Heart right ventricle (tissue), 16 donors: ENCODE measurements at regions not wholly inside any gene's neighbourhood (a gene's known extent, or its start where the extent isn't known, plus 50 kb on each side); places are given as distances from the start of the nearest gene placed in this dataset.

Experiments
- ATAC-seq, 8 donors: fragments of 200-7000 bp; cut with Tn5 transposase; one replicate each; pipeline ENCODE4 v1.9.1; 2020; ENCODE audit warnings: mild to moderate bottlenecking in 8 of 8, moderate library complexity in 8 of 8, moderate number of reproducible peaks in 1 of 8
- DNase-seq, 2 donors: peaks; one replicate each; pipeline ENCODE4 v3.0.0-alpha.2; 2020
- H3K27ac ChIP-seq, 10 donors: fragments of 200-600 bp; sonication (generic) in 2 of 10; one replicate each; pipeline versions ENCODE4 v1.5.0 to v1.8.0; 2020 to 2022; ENCODE audit warnings: mild to moderate bottlenecking in 3 of 10
- H3K27me3 ChIP-seq, 7 donors: fragments of 200-600 bp; one replicate each; pipeline ENCODE4 v1.8.0; 2021 to 2022; ENCODE audit warnings: mild to moderate bottlenecking in 2 of 7
- H3K36me3 ChIP-seq, 9 donors: fragments of 200-600 bp; sonication (generic) in 1 of 9; one replicate each; pipeline versions ENCODE4 v1.5.0 to v1.8.0; 2020 to 2022; ENCODE audit warnings: mild to moderate bottlenecking in 2 of 9
- H3K4me1 ChIP-seq, 9 donors: fragments of 200-600 bp; sonication (generic) in 1 of 9; one replicate each; pipeline versions ENCODE4 v1.5.0 to v1.8.0; 2020 to 2022; ENCODE audit warnings: mild to moderate bottlenecking in 4 of 9
- H3K4me3 ChIP-seq, 10 donors: fragments of 200-600 bp; sonication (generic) in 2 of 10; one replicate each; pipeline versions ENCODE4 v1.5.0 to v1.8.0; 2020 to 2022; ENCODE audit warnings: mild to moderate bottlenecking in 7 of 10, moderate library complexity in 2 of 10
- H3K9me3 ChIP-seq, 11 donors: fragments of 200-600 bp in 10 of 11; sonication (generic) in 2 of 11; one replicate each; pipeline versions ENCODE4 v1.5.0 to v1.8.0; 2013 to 2022; ENCODE audit warnings: mild to moderate bottlenecking in 2 of 11, control low read depth in 1 of 11, moderate library complexity in 1 of 11
- WGBS, 2 donors: extraction: QIAGEN DNeasy Blood & Tissue Kit; methylation state at CpG; one replicate each; pipeline ENCODE4 v1.1.7; 2013; ENCODE audit warnings: inconsistent platforms in 1 of 2; 5-methylcytosine and 5-hydroxymethylcytosine counted together
- intact Hi-C, 10 donors: fragments of 100-400 bp; cut with DNase I; formaldehyde crosslinking; loops; one replicate each; pipeline versions ENCODE4 v1.11.1 to v1.14.2; 2022
- TF ChIP-seq, protein P1 (sequence below), 9 donors: fragments of 200-600 bp; sonication (generic) in 2 of 9; IDR thresholded peaks; one replicate each; pipeline versions ENCODE4 v1.5.0 to v1.8.0; 2021 to 2022; ENCODE audit warnings: antibody characterized with exemption in 9 of 9, mild to moderate bottlenecking in 5 of 9, moderate library complexity in 1 of 9
- donor health status: Arrhythmogenic right ventricular cardiomyopathy.
- donor health status: ischemic (EF 13 %, LVEDD 7.1; RV severe dilation, severe dysfunction).
- donor health status: healthy with polysubstance abuse.
- donor health status: DM: no; HTN: yes; CAD: no.
- donor health status: DM: no; HTN: no; CAD: no.
- donor health status: ischemic (EF 25% LVEDD 6.9; RV normal size, moderate dysfunction).
- donor health status: ischemic (EF 25% LVEDD 5.7; RV mildly dilated, moderate dysfunction).
- donor health status: healthy.
- donor health status: DM: yes; HTN: yes; CAD: no.
- donor health status: Ischemic cardiomyopathy.
- donor health status: ischemic (EF 35%, LVEDD 5.7; RV mildly dilated, moderate dysfunction).
- donor health status: nonischemic (EF 11% LVEDD 7.7; RV severe dilation, severe dysfunction).
- donor health status: DM: yes; HTN: yes; CAD: no.
- donor health status: PGD.
- donor health status: ischemic (EF 29% LVEDD 5.4; RV normal size, mild dysfunction).
- donor health status: nonischemic (EF 23%, LVEDD 6.1; RV moderate dilation, normal function).

DNA sequence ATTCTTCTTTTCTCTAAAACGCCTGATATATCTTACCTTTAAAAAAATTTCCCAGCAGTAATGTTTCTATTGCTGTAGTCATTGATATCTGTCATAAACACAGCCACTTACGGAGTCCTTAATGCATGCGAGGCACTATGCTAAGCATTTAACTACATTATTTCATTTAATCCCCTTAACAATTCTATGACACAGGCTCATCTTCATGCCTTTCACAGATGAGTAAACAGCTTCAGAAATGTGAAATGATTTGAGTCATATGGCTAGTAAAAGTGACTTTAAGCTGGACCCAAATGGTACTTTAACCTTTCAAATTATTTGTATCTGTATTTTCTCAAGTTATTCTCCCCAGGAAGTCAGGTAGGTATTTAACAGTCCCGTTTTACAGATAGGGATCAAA lies 125.1 kb upstream of the FGGY start:
- Histone ChIP-seq H3K36me3 (no peaks in the 10 kb centered on the region), H3K4me3 (no peak overlapping the region), H3K27ac (no peak overlapping the region), H3K4me1 (peaks cover 0 to 11% (median 0%) of the 10 kb centered on the region in 9 donors), H3K27me3 (no peaks in the 10 kb centered on the region), H3K9me3 (peaks cover 0 to 7% (median 0%) of the 10 kb centered on the region in 11 donors)
- intact Hi-C loops = no loop called here
- TF ChIP-seq, protein P1, sequence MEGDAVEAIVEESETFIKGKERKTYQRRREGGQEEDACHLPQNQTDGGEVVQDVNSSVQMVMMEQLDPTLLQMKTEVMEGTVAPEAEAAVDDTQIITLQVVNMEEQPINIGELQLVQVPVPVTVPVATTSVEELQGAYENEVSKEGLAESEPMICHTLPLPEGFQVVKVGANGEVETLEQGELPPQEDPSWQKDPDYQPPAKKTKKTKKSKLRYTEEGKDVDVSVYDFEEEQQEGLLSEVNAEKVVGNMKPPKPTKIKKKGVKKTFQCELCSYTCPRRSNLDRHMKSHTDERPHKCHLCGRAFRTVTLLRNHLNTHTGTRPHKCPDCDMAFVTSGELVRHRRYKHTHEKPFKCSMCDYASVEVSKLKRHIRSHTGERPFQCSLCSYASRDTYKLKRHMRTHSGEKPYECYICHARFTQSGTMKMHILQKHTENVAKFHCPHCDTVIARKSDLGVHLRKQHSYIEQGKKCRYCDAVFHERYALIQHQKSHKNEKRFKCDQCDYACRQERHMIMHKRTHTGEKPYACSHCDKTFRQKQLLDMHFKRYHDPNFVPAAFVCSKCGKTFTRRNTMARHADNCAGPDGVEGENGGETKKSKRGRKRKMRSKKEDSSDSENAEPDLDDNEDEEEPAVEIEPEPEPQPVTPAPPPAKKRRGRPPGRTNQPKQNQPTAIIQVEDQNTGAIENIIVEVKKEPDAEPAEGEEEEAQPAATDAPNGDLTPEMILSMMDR (IDR thresholded peaks at IDR 0.05) = no peak
- ATAC-seq (no peak), DNase-seq (no peak)
- 84 to 87% methylated on average over 4 of the region's 4 CpGs for WGBS, 2 donors

DNA sequence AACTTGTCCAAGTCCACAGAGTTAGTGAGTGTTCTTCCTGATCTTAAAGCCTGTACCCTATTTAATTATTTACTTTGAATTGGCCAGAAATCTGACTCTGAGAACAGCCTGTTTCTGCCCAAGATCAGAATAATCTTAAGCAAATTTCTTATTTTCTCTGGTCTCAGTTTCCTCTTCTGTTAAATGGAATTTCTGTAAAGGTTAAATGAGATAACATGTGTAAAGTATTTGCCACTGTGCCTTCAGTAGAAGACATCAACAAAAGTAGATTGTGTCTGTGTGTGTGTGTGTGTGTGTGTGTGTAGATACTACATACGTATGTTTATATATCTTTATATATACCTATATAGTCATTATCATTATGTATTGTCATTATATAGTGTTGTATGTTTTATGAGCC lies 124.2 kb upstream of the FGGY start:
- no peak overlapping the region for H3K4me3 ChIP-seq
- H3K27ac ChIP-seq = no peak overlapping the region
- no peaks in the 10 kb centered on the region for H3K27me3 ChIP-seq
- DNase-seq (no peak), ATAC-seq (no peak)
- intact Hi-C loops = no loop called here
- no peaks in the 10 kb centered on the region for H3K36me3 ChIP-seq
- 93 to 100% methylated on average over 1 of the region's 1 CpG for whole genome bisulfite sequencing, 2 donors
- peaks cover 0 to 12% (median 0%) of the 10 kb centered on the region in 11 donors for H3K9me3 ChIP-seq
- TF ChIP-seq, protein P1 (IDR thresholded peaks at IDR 0.05) = no peak
- peaks cover 0 to 11% (median 0%) of the 10 kb centered on the region in 9 donors for H3K4me1 ChIP-seq

DNA sequence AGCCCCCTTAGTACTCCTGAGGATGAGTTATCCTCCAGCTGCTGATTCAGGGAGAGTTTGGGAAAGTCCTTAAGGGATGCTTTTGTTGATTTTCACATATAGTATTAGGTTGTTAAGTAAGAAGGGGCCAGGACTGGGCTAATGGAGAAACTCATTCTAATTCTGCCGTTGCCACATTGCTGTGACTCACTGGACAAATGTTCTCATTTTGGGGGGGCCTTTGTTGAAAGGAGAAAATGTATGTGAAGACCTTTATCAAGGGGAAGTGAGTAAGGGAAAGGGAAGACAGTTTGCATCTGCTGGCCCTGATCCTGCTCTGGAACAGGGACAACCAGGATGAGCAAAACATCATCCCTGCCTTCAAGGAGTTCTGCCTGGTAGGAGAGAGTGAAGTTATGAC lies 123.2 kb upstream of the FGGY start:
- no peaks in the 10 kb centered on the region for H3K36me3 ChIP-seq
- TF ChIP-seq, protein P1 (IDR thresholded peaks at IDR 0.05) = no peak
- peaks cover 0 to 6% (median 0%) of the 10 kb centered on the region in 11 donors for H3K9me3 ChIP-seq
- no peaks in the 10 kb centered on the region for H3K27me3 ChIP-seq
- intact Hi-C loops = no loop called here
- H3K4me1 ChIP-seq = peaks cover 0 to 11% (median 0%) of the 10 kb centered on the region in 9 donors
- WGBS, 2 donors = 35 to 42% methylated on average over 1 of the region's 1 CpG
- H3K27ac ChIP-seq = no peak overlapping the region
- no peak overlapping the region for H3K4me3 ChIP-seq
- ATAC-seq (no peak), DNase-seq (no peak)

DNA sequence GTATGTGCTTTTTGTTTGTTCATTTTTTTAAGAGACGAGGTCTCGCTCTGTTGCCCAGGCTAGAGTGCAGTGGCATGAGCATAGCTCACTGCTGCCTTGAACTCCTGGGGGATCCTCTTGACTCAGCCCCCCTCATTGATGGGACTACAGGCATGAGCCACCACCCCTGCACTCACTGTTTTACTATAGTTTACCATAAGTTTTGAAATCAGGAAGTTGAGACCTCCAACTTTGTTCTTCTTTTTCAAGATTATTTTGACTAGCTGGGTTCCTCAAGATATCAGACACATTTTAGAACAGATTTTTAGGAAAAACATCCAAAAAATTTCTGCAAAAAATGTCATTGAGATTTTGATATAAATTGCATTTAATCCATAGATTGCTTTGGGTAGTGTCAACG lies 120.4 kb upstream of the FGGY start:
- ATAC-seq (no peak), DNase-seq (no peak)
- 96 to 97% methylated on average over 3 of the region's 3 CpGs for WGBS, 2 donors
- intact Hi-C loops = no loop called here
- no peak overlapping the region for H3K4me3 ChIP-seq
- peaks cover 0 to 25% (median 0%) of the 10 kb centered on the region in 9 donors for H3K4me1 ChIP-seq
- H3K9me3 ChIP-seq = peaks cover 0 to 6% (median 0%) of the 10 kb centered on the region in 11 donors
- no peaks in the 10 kb centered on the region for H3K27me3 ChIP-seq
- H3K27ac ChIP-seq = no peak overlapping the region
- TF ChIP-seq, protein P1 (IDR thresholded peaks at IDR 0.05) = no peak
- no peaks in the 10 kb centered on the region for H3K36me3 ChIP-seq
